Liver (tissue), 8 donors: ENCODE measurements at regions not wholly inside any gene's neighbourhood (a gene's known extent, or its start where the extent isn't known, plus 50 kb on each side); places are given as distances from the start of the nearest gene placed in this dataset.

Source experiments
- DNase-seq: peaks from one replicate; pipeline ENCODE4 v3.0.0-alpha.2; 2017; ENCODE audit warnings: low spot score
- H3K27ac ChIP-seq, 2 donors: one replicate each; pipeline ENCODE4 v1.7.0; 2013; ENCODE audit warnings: inconsistent platforms in 2 of 2, low read length in 2 of 2, control low read depth in 1 of 2, low read depth in 1 of 2, mild to moderate bottlenecking in 1 of 2
- H3K27me3 ChIP-seq, 4 donors: one replicate each; pipeline versions ENCODE4 v1.6.1 to v1.7.0; 2013; ENCODE audit warnings: low read length in 3 of 4, inconsistent platforms in 1 of 4, mild to moderate bottlenecking in 1 of 4, moderate library complexity in 1 of 4; ENCODE audit not compliant: control insufficient read depth in 4 of 4, insufficient read depth in 4 of 4
- H3K36me3 ChIP-seq, 4 donors: one replicate each; pipeline versions ENCODE4 v1.6.1 to v1.7.0; 2013; ENCODE audit warnings: low read length in 3 of 4, mild to moderate bottlenecking in 3 of 4, low read depth in 1 of 4, moderate library complexity in 1 of 4; ENCODE audit not compliant: control insufficient read depth in 4 of 4, insufficient read depth in 3 of 4
- H3K4me1 ChIP-seq, 4 donors: one replicate each; pipeline versions ENCODE4 v1.6.1 to v1.7.0; 2013; ENCODE audit warnings: low read length in 3 of 4, mild to moderate bottlenecking in 3 of 4, moderate library complexity in 1 of 4; ENCODE audit not compliant: control insufficient read depth in 4 of 4, insufficient read depth in 4 of 4
- H3K4me3 ChIP-seq, 3 donors: one replicate each; pipeline versions ENCODE4 v1.6.1 to v1.7.0; 2013; ENCODE audit warnings: low read length in 3 of 3, control low read depth in 1 of 3, low read depth in 1 of 3, mild to moderate bottlenecking in 1 of 3
- H3K9ac ChIP-seq, 2 donors: one replicate each; pipeline ENCODE4 v1.7.0; 2013; ENCODE audit warnings: low read length in 2 of 2, mild to moderate bottlenecking in 2 of 2, moderate library complexity in 2 of 2, control low read depth in 1 of 2, low read depth in 1 of 2
- H3K9me3 ChIP-seq, 4 donors: one replicate each; pipeline versions ENCODE4 v1.6.1 to v1.7.0; 2013; ENCODE audit warnings: low read length in 3 of 4; ENCODE audit not compliant: control insufficient read depth in 4 of 4
- ATF3 ChIP-seq: IDR thresholded peaks from 2 replicates; pipeline ENCODE4 v1.6.1; 2016; ENCODE audit warnings: antibody characterized with exemption
- FOXA1 ChIP-seq: IDR thresholded peaks from 2 replicates; pipeline ENCODE4 v1.6.1; 2016; ENCODE audit warnings: antibody characterized with exemption
- GABPA ChIP-seq, 2 donors: IDR thresholded peaks in 1 of 2; conservative IDR thresholded peaks in 1 of 2; 2 replicates each; pipeline ENCODE4 v1.6.1; 2016; ENCODE audit warnings: antibody characterized with exemption in 2 of 2, mild to moderate bottlenecking in 1 of 2, moderate library complexity in 1 of 2
- HNF4A ChIP-seq, 2 donors: conservative IDR thresholded peaks; 2 replicates each; pipeline ENCODE4 v1.6.1; 2016; ENCODE audit warnings: antibody characterized with exemption in 2 of 2, mild to moderate bottlenecking in 2 of 2
- HNF4G ChIP-seq: IDR thresholded peaks from 2 replicates; pipeline ENCODE4 v1.6.1; 2016; ENCODE audit warnings: antibody characterized with exemption
- JUND ChIP-seq, 2 donors: IDR thresholded peaks; 2 replicates each; pipeline ENCODE4 v1.6.1; 2016; ENCODE audit warnings: antibody characterized with exemption in 2 of 2
- NR2F2 ChIP-seq: IDR thresholded peaks from 2 replicates; pipeline ENCODE4 v1.6.1; 2016; ENCODE audit warnings: antibody characterized with exemption
- RAD21 ChIP-seq, 2 donors: IDR thresholded peaks; 2 replicates each; pipeline ENCODE4 v1.6.1; 2016; ENCODE audit warnings: antibody characterized with exemption in 2 of 2, mild to moderate bottlenecking in 2 of 2
- REST ChIP-seq: IDR thresholded peaks from 2 replicates; pipeline ENCODE4 v1.6.1; 2016; ENCODE audit warnings: antibody characterized with exemption, mild to moderate bottlenecking
- RXRA ChIP-seq, 2 donors: IDR thresholded peaks; 2 replicates each; pipeline ENCODE4 v1.6.1; 2017 to 2018; ENCODE audit warnings: antibody characterized with exemption in 2 of 2, mild to moderate bottlenecking in 1 of 2
- SP1 ChIP-seq: IDR thresholded peaks from 2 replicates; pipeline ENCODE4 v1.6.1; 2018; ENCODE audit warnings: antibody characterized with exemption, mild to moderate bottlenecking
- TAF1 ChIP-seq: conservative IDR thresholded peaks from 2 replicates; pipeline ENCODE4 v1.6.1; 2016; ENCODE audit warnings: antibody characterized with exemption, mild to moderate bottlenecking
- YY1 ChIP-seq: IDR thresholded peaks from 2 replicates; pipeline ENCODE4 v1.6.1; 2016; ENCODE audit warnings: antibody characterized with exemption, mild to moderate bottlenecking
- WGBS: extraction: QIAGEN DNeasy Blood & Tissue Kit; methylation state at CpG from one replicate; pipeline ENCODE4 v1.1.7; 2013; 5-methylcytosine and 5-hydroxymethylcytosine counted together
- TF ChIP-seq, protein P1 (sequence below): IDR thresholded peaks from 2 replicates; pipeline ENCODE4 v1.6.1; 2016; ENCODE audit warnings: antibody characterized with exemption
- TF ChIP-seq, protein P2 (sequence below): fragments of 150-350 bp; IDR thresholded peaks from 2 replicates; pipeline ENCODE4 v1.5.1; 2017; ENCODE audit warnings: improper control_type of control experiment, low read depth, low read length; ENCODE audit not compliant: missing input control
- donor health status: healthy.
- donor health status: healthy.
- donor health status: healthy.
- donor health status: healthy.
- donor health status: healthy.

DNA sequence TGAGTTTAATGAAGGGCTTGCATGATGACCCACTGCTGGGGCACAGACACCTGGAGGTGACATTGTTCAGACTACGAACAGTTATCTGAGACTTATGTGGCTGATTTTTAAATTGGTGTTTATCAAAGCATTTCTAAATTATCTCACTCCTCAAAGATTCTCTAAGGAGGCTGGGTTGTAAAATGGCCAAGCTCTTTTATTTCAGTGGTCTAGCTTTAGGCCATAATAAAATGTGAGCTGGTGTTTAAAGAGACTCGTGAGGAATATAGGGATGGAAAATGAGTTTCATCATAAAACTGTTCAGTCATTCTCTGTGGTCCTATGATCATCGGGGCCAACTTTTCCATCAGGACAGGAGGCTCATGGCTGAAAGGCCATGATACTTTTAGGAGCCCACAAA lies 93.4 kb downstream of the SPP2 start (continued):
- TF ChIP-seq REST (no peak), FOXA1 (no peak), SP1 (no peak), TAF1 (no peak), ATF3 (no peak), JUND (IDR thresholded peaks at IDR 0.05) (no peak), HNF4G (no peak)

- Histone ChIP-seq H3K9ac (no peak overlapping the region), H3K9me3 (no peaks in the 10 kb centered on the region), H3K27ac (no peak overlapping the region), H3K4me3 (no peak overlapping the region), H3K27me3 (no peaks in the 10 kb centered on the region), H3K4me1 (peaks cover 0 to 2% (median 0%) of the 10 kb centered on the region in 4 donors), H3K36me3 (no peaks in the 10 kb centered on the region)
- 94% methylated on average over 3 of the region's 3 CpGs for WGBS
- no peak for DNase-seq
- TF ChIP-seq TAF1 (no peak), HNF4A (conservative IDR thresholded peaks at IDR 0.05) (no peak), ATF3 (no peak), GABPA (IDR thresholded peaks at IDR 0.05 in 1 of 2, conservative IDR thresholded peaks at IDR 0.05 in 1 of 2) (no peak), HNF4G (no peak), SP1 (no peak), YY1 (no peak), NR2F2 (no peak), RAD21 (IDR thresholded peaks at IDR 0.05) (no peak)
- TF ChIP-seq, protein P1, sequence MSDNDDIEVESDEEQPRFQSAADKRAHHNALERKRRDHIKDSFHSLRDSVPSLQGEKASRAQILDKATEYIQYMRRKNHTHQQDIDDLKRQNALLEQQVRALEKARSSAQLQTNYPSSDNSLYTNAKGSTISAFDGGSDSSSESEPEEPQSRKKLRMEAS: no peak
These were observed 92.0 kb downstream of the SPP2 start for GRCh38 chr2:234142530-234142929.

- Histone ChIP-seq H3K4me1 (peaks cover 0 to 2% (median 0%) of the 10 kb centered on the region in 4 donors), H3K9ac (no peak overlapping the region), H3K27me3 (no peaks in the 10 kb centered on the region), H3K4me3 (no peak overlapping the region), H3K36me3 (no peaks in the 10 kb centered on the region), H3K27ac (no peak overlapping the region), H3K9me3 (no peaks in the 10 kb centered on the region)
- TF ChIP-seq YY1 (no peak), HNF4G (no peak), FOXA1 (no peak), RXRA (IDR thresholded peaks at IDR 0.05) (no peak), HNF4A (conservative IDR thresholded peaks at IDR 0.05) (no peak), RAD21 (IDR thresholded peaks at IDR 0.05) (no peak), SP1 (no peak), ATF3 (no peak)
- TF ChIP-seq, protein P2, sequence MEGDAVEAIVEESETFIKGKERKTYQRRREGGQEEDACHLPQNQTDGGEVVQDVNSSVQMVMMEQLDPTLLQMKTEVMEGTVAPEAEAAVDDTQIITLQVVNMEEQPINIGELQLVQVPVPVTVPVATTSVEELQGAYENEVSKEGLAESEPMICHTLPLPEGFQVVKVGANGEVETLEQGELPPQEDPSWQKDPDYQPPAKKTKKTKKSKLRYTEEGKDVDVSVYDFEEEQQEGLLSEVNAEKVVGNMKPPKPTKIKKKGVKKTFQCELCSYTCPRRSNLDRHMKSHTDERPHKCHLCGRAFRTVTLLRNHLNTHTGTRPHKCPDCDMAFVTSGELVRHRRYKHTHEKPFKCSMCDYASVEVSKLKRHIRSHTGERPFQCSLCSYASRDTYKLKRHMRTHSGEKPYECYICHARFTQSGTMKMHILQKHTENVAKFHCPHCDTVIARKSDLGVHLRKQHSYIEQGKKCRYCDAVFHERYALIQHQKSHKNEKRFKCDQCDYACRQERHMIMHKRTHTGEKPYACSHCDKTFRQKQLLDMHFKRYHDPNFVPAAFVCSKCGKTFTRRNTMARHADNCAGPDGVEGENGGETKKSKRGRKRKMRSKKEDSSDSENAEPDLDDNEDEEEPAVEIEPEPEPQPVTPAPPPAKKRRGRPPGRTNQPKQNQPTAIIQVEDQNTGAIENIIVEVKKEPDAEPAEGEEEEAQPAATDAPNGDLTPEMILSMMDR: no peak
- WGBS: 96% methylated on average over 5 of the region's 5 CpGs
- no peak for DNase-seq
These were observed 89.3 kb downstream of the SPP2 start for GRCh38 chr2:234139755-234140154.
